CD4-positive, CD25-positive, alpha-beta regulatory T cell (primary cell): ENCODE measurements at regions not wholly inside any gene's neighbourhood (a gene's known extent, or its start where the extent isn't known, plus 50 kb on each side); places are given as distances from the start of the nearest gene placed in this dataset.

Source experiments
- ATAC-seq, 2 donors: fragments of 150-1000 bp; cut with Tn5 transposase; one replicate each; pipeline ENCODE4 v1.10.0; 2021; ENCODE audit warnings: low read depth in 2 of 2, moderate number of reproducible peaks in 2 of 2, moderate library complexity in 1 of 2
- DNase-seq, 3 donors: peaks; one replicate each; pipeline versions ENCODE4 v3.0.0 to v3.0.0-alpha.2; 2012 to 2022; ENCODE audit warnings: mixed read lengths in 1 of 3
- H3K27ac ChIP-seq: one replicate; pipeline ENCODE4 v1.7.0; 2013; ENCODE audit warnings: mild to moderate bottlenecking, low read length; ENCODE audit not compliant: insufficient read depth, poor library complexity, severe bottlenecking
- H3K27me3 ChIP-seq: one replicate; pipeline ENCODE4 v1.7.0; 2013; ENCODE audit warnings: low read length; ENCODE audit not compliant: control insufficient read depth, insufficient read depth
- H3K36me3 ChIP-seq: one replicate; pipeline ENCODE4 v1.7.0; 2013; ENCODE audit warnings: mild to moderate bottlenecking, low read length, moderate library complexity; ENCODE audit not compliant: control insufficient read depth, insufficient read depth
- H3K4me1 ChIP-seq: 2 replicates; pipeline ENCODE4 v1.7.0; 2013; ENCODE audit warnings: mild to moderate bottlenecking, low read length; ENCODE audit not compliant: insufficient read depth, control insufficient read depth, poor library complexity, severe bottlenecking
- H3K4me3 ChIP-seq: one replicate; pipeline ENCODE4 v1.7.0; 2013; ENCODE audit warnings: low read depth, mild to moderate bottlenecking, low read length, moderate library complexity
- H3K9me3 ChIP-seq, 2 experiments: 1 replicate in 1 of 2; 2 replicates in 1 of 2; pipeline ENCODE4 v1.7.0; 2013; ENCODE audit warnings: low read length in 2 of 2, mild to moderate bottlenecking in 1 of 2, moderate library complexity in 1 of 2; ENCODE audit not compliant: control insufficient read depth in 2 of 2
- H3K27ac Mint-ChIP-seq, 3 donors: one replicate each; pipeline ENCODE4 v1.8.0; 2020 to 2022; ENCODE audit warnings: mild to moderate bottlenecking in 3 of 3, mixed read lengths in 3 of 3, moderate library complexity in 2 of 3
- H3K27me3 Mint-ChIP-seq: one replicate; pipeline ENCODE4 v1.8.0; 2022; ENCODE audit warnings: mild to moderate bottlenecking, mixed read lengths
- H3K36me3 Mint-ChIP-seq: one replicate; pipeline ENCODE4 v1.8.0; 2020; ENCODE audit warnings: mixed read lengths
- H3K4me1 Mint-ChIP-seq, 4 donors: one replicate each; pipeline ENCODE4 v1.8.0; 2020 to 2022; ENCODE audit warnings: mixed read lengths in 4 of 4, mild to moderate bottlenecking in 1 of 4
- H3K4me3 Mint-ChIP-seq, 4 donors: one replicate each; pipeline ENCODE4 v1.8.0; 2020 to 2022; ENCODE audit warnings: mild to moderate bottlenecking in 4 of 4, mixed read lengths in 4 of 4, moderate library complexity in 3 of 4
- H3K9me3 Mint-ChIP-seq, 7 donors: one replicate each; pipeline ENCODE4 v1.8.0; 2020 to 2022; ENCODE audit warnings: mixed read lengths in 7 of 7, mild to moderate bottlenecking in 3 of 7, moderate library complexity in 2 of 7

GRCh38 chr13:111662895-111663294 is 342.5 kb downstream of the TEX29 start:
- DNase-seq: no peak
- ATAC-seq: no peak
- peaks cover 0 to 2% (median 0%) of the 10 kb centered on the region in 7 donors for H3K9me3 Mint-ChIP-seq
- no peaks in the 10 kb centered on the region for H3K4me1 Mint-ChIP-seq
- no peak overlapping the region for H3K4me3 Mint-ChIP-seq
- Histone ChIP-seq H3K4me3 (no peak overlapping the region), H3K9me3 (no peaks in the 10 kb centered on the region), H3K27me3 (no peaks in the 10 kb centered on the region), H3K36me3 (no peaks in the 10 kb centered on the region), H3K27ac (no peak overlapping the region), H3K4me1 (no peaks in the 10 kb centered on the region)
- no peaks in the 10 kb centered on the region for H3K27me3 Mint-ChIP-seq
- H3K27ac Mint-ChIP-seq: no peak overlapping the region
- H3K36me3 Mint-ChIP-seq: no peaks in the 10 kb centered on the region

- Mint-ChIP-seq H3K36me3 (no peaks in the 10 kb centered on the region), H3K27me3 (no peaks in the 10 kb centered on the region)
These were observed 343.1 kb downstream of the TEX29 start for GRCh38 chr13:111663505-111663904.

GRCh38 chr13:111663953-111664421 is 343.5 kb downstream of the TEX29 start:
- Mint-ChIP-seq H3K9me3 (peaks cover 0 to 2% (median 0%) of the 10 kb centered on the region in 7 donors), H3K4me1 (no peaks in the 10 kb centered on the region), H3K4me3 (no peak overlapping the region), H3K27ac (no peak overlapping the region), H3K36me3 (no peaks in the 10 kb centered on the region), H3K27me3 (no peaks in the 10 kb centered on the region)
- no peaks in the 10 kb centered on the region for H3K27me3 ChIP-seq
- no peak for DNase-seq
- no peaks in the 10 kb centered on the region for H3K9me3 ChIP-seq
- H3K4me3 ChIP-seq: no peak overlapping the region
- H3K36me3 ChIP-seq: no peaks in the 10 kb centered on the region
- no peaks in the 10 kb centered on the region for H3K4me1 ChIP-seq
- ATAC-seq: no peak
- no peak overlapping the region for H3K27ac ChIP-seq

More at GRCh38 chr13:111663505-111663904, 343.1 kb downstream of the TEX29 start:
- DNase-seq (no peak), ATAC-seq (no peak)
- Mint-ChIP-seq H3K4me3 (no peak overlapping the region), H3K4me1 (no peaks in the 10 kb centered on the region), H3K9me3 (peaks cover 0 to 2% (median 0%) of the 10 kb centered on the region in 7 donors), H3K27ac (no peak overlapping the region)
- H3K27me3 ChIP-seq: no peaks in the 10 kb centered on the region
- no peak overlapping the region for H3K4me3 ChIP-seq
- no peaks in the 10 kb centered on the region for H3K4me1 ChIP-seq
- no peaks in the 10 kb centered on the region for H3K9me3 ChIP-seq
- no peak overlapping the region for H3K27ac ChIP-seq
- H3K36me3 ChIP-seq: no peaks in the 10 kb centered on the region

- no peaks in the 10 kb centered on the region for H3K36me3 ChIP-seq
- no peak for DNase-seq
- Mint-ChIP-seq H3K4me1 (no peaks in the 10 kb centered on the region), H3K4me3 (no peak overlapping the region), H3K27me3 (no peaks in the 10 kb centered on the region), H3K27ac (no peak overlapping the region), H3K36me3 (no peaks in the 10 kb centered on the region), H3K9me3 (peaks cover 0 to 2% (median 0%) of the 10 kb centered on the region in 7 donors)
- H3K27ac ChIP-seq: no peak overlapping the region
- no peak overlapping the region for H3K4me3 ChIP-seq
- ATAC-seq: no peak
- H3K9me3 ChIP-seq: no peaks in the 10 kb centered on the region
- no peaks in the 10 kb centered on the region for H3K27me3 ChIP-seq
- no peaks in the 10 kb centered on the region for H3K4me1 ChIP-seq
These were observed 344.3 kb downstream of the TEX29 start for GRCh38 chr13:111664696-111665095.

GRCh38 chr13:111665691-111666095 is 345.3 kb downstream of the TEX29 start:
- Mint-ChIP-seq H3K9me3 (peaks cover 0 to 2% (median 0%) of the 10 kb centered on the region in 7 donors), H3K4me3 (no peak overlapping the region), H3K36me3 (no peaks in the 10 kb centered on the region), H3K27me3 (no peaks in the 10 kb centered on the region), H3K27ac (no peak overlapping the region), H3K4me1 (no peaks in the 10 kb centered on the region)
- Histone ChIP-seq H3K4me3 (no peak overlapping the region), H3K9me3 (no peaks in the 10 kb centered on the region), H3K36me3 (no peaks in the 10 kb centered on the region), H3K27me3 (no peaks in the 10 kb centered on the region), H3K4me1 (no peaks in the 10 kb centered on the region), H3K27ac (no peak overlapping the region)
- DNase-seq (no peak), ATAC-seq (no peak)

GRCh38 chr13:111666164-111666776 is 345.8 kb downstream of the TEX29 start:
- H3K9me3 Mint-ChIP-seq: peaks cover 0 to 2% (median 0%) of the 10 kb centered on the region in 7 donors
- H3K27me3 ChIP-seq: no peaks in the 10 kb centered on the region
- no peaks in the 10 kb centered on the region for H3K4me1 Mint-ChIP-seq
- no peaks in the 10 kb centered on the region for H3K4me1 ChIP-seq
- H3K36me3 ChIP-seq: no peaks in the 10 kb centered on the region
- no peak overlapping the region for H3K4me3 ChIP-seq
- DNase-seq: no peak
- H3K9me3 ChIP-seq: no peaks in the 10 kb centered on the region
- ATAC-seq: no peak
- H3K27ac ChIP-seq: no peak overlapping the region
- no peaks in the 10 kb centered on the region for H3K27me3 Mint-ChIP-seq
- no peak overlapping the region for H3K4me3 Mint-ChIP-seq
- H3K27ac Mint-ChIP-seq: no peak overlapping the region
- no peaks in the 10 kb centered on the region for H3K36me3 Mint-ChIP-seq

- H3K27ac ChIP-seq: no peak overlapping the region
- H3K27me3 ChIP-seq: no peaks in the 10 kb centered on the region
- no peaks in the 10 kb centered on the region for H3K9me3 ChIP-seq
- H3K4me1 ChIP-seq: no peaks in the 10 kb centered on the region
- no peaks in the 10 kb centered on the region for H3K4me1 Mint-ChIP-seq
- no peaks in the 10 kb centered on the region for H3K9me3 Mint-ChIP-seq
- H3K27me3 Mint-ChIP-seq: no peaks in the 10 kb centered on the region
- H3K36me3 Mint-ChIP-seq: no peaks in the 10 kb centered on the region
- DNase-seq (no peak), ATAC-seq (no peak)
- no peak overlapping the region for H3K4me3 Mint-ChIP-seq
- no peak overlapping the region for H3K27ac Mint-ChIP-seq
- no peaks in the 10 kb centered on the region for H3K36me3 ChIP-seq
- no peak overlapping the region for H3K4me3 ChIP-seq
These were observed 347.3 kb downstream of the TEX29 start for GRCh38 chr13:111667757-111668156.

- no peaks in the 10 kb centered on the region for H3K27me3 ChIP-seq
- DNase-seq: no peak
- H3K4me3 ChIP-seq: no peak overlapping the region
- H3K27ac ChIP-seq: no peak overlapping the region
- no peaks in the 10 kb centered on the region for H3K4me1 ChIP-seq
- H3K9me3 Mint-ChIP-seq: no peaks in the 10 kb centered on the region
- no peak overlapping the region for H3K4me3 Mint-ChIP-seq
- H3K27me3 Mint-ChIP-seq: no peaks in the 10 kb centered on the region
- H3K36me3 Mint-ChIP-seq: no peaks in the 10 kb centered on the region
- H3K27ac Mint-ChIP-seq: no peak overlapping the region
- no peaks in the 10 kb centered on the region for H3K4me1 Mint-ChIP-seq
- no peak for ATAC-seq
- no peaks in the 10 kb centered on the region for H3K36me3 ChIP-seq
- H3K9me3 ChIP-seq: no peaks in the 10 kb centered on the region
These were observed 348.0 kb downstream of the TEX29 start for GRCh38 chr13:111668451-111668850.
